AG10803 (cell line): ENCODE measurements at regions not wholly inside any gene's neighbourhood (a gene's known extent, or its start where the extent isn't known, plus 50 kb on each side); places are given as distances from the start of the nearest gene placed in this dataset.
A peak's percentile ranks its signal among the peaks of the same experiment; 100 is the strongest.

ENCODE experiments used
- DNase-seq: peaks from one replicate; pipeline ENCODE4 v3.0.0; 2010; ENCODE audit warnings: low read depth
- H3K4me3 ChIP-seq: 2 replicates; pipeline ENCODE4 v1.5.1; 2011; ENCODE audit warnings: mild to moderate bottlenecking, low read length, control low read depth
- CTCF ChIP-seq: conservative IDR thresholded peaks from 2 replicates; pipeline ENCODE4 v1.5.1; 2011; ENCODE audit warnings: mild to moderate bottlenecking, low read length, control low read depth, inconsistent platforms

GRCh38 chr6:14974792-14975470 lies 270.9 kb upstream of the JARID2 start:
- DNase-seq = no peak
- H3K4me3 ChIP-seq = no peak overlapping the region
- TF ChIP-seq CTCF = no peak

- TF ChIP-seq CTCF = no peak
- no peak overlapping the region for H3K4me3 ChIP-seq
- DNase-seq = peak; percentile 22
These were observed 270.4 kb upstream of the JARID2 start for GRCh38 chr6:14975471-14975817.

DNA sequence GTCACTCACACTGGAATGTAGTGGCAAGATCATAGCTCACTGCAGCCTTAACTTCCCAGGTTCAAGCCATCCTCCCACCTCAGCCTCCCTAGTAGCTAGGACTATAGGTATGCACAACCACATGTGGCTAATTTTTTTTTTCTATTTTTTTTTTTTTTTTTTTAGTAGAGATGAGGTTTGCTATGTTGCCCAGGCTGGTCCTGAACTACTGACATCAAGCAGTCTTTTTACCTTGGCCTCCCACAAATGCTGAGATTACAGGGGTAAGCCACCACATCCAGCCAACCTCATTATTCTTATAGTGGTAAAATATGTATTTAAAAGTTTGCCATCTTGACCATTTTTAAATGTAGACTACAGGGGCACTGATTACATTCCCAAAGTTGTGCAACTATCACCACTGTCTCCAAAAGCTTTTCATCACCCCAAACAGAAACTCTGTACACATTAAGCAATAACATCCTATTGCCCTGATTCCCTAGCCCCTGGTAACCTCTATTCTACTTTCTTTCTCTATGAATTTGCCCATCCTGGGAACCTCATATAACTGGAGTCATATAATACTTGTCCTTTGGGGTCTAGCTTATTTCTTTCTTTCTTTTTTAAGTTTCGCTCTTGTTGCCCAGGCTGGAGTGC lies 268.0 kb upstream of the JARID2 start:
- peak; percentile 12 for DNase-seq
- no peak for TF ChIP-seq CTCF
- H3K4me3 ChIP-seq = no peak overlapping the region

GRCh38 chr6:14981960-14982359 lies 263.9 kb upstream of the JARID2 start:
- no peak for TF ChIP-seq CTCF
- peak; percentile 18 for DNase-seq
- H3K4me3 ChIP-seq = no peak overlapping the region

DNA sequence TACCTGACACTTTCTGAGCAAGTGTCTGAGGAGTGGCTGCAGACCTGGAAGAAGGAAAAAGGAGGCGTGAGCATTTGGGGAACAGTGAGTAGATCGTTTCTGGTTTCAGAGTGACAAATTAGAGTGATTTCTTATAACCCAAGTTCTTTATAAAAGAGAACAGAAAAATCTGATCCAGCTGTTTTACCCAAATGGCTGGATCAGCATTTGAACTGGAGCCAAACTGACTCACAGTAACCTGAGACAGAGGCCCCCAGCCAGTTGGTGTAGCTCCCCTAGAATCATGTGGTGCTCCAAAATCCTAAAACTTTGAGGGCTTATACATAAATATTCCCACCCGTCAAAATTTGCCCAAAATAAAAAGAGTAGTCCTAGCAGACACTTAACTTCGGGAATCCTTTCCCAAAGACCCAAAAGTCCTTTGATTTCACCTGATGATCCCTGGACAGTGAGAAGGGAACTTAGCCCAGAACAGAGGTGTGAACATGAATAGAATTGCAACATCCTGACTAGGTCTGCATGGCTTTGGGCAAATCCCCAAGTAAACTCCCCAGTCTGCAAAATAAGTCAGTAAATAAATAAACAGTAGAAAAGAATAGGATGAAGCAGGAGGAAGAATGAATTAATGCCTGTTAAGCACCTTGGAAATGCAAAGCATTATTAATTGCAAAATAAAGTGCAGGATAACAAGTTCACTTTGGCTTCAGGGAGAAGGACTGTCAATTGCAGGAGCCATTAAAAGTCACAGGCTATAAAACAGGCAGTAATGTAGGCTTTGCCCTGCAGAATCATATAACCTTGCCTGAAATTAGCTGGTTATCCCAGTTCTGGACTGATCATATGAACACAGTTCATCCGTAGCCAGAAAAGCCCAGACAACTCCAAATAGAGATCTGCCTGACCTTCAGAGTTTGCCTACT lies 262.0 kb upstream of the JARID2 start:
- no peak for TF ChIP-seq CTCF
- no peak overlapping the region for H3K4me3 ChIP-seq
- DNase-seq = no peak

DNA sequence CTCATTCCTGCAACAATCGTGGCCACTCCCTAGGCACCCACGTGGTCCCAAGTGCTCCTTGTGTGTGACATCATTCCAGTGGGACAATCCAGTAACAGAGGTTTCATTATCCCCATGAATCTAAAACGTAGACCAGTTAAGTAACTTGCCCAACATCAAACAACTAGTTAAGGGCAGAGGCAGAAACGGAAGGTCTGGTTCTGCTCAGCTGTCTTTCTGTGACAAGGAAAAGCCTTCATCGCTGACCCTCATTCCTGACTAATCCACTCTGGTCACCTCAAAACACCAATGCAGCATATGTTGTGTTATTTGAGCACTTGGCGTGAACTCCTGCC lies 261.4 kb upstream of the JARID2 start:
- TF ChIP-seq CTCF = no peak
- no peak overlapping the region for H3K4me3 ChIP-seq
- no peak for DNase-seq

GRCh38 chr6:14985366-14985765 lies 260.5 kb upstream of the JARID2 start:
- no peak overlapping the region for H3K4me3 ChIP-seq
- TF ChIP-seq CTCF = no peak
- DNase-seq = no peak
